GM19438 (cell line): ENCODE measurements at regions not wholly inside any gene's neighbourhood (a gene's known extent, or its start where the extent isn't known, plus 50 kb on each side); places are given as distances from the start of the nearest gene placed in this dataset.

ENCODE experiments used
- ATAC-seq: cut with Tn5 transposase; IDR thresholded peaks from one replicate; pipeline ENCODE4 v1.9.1; 2021; ENCODE audit warnings: low read depth; ENCODE audit not compliant: unreplicated experiment

GRCh38 chr3:113094337-113095221, 103.8 kb downstream of the GTPBP8 start:
- ATAC-seq, result no peak

GRCh38 chr3:113096188-113096892, 105.6 kb downstream of the GTPBP8 start:
- no peak for ATAC-seq

GRCh38 chr3:113097960-113098447, 107.2 kb downstream of the GTPBP8 start:
- no peak for ATAC-seq

- ATAC-seq, result no peak
Measured at GRCh38 chr3:113100063-113100462, 109.3 kb downstream of the GTPBP8 start.

GRCh38 chr3:113103588-113103987, 107.8 kb upstream of the BOC start:
- no peak for ATAC-seq

GRCh38 chr3:113104357-113105092, 106.8 kb upstream of the BOC start:
- ATAC-seq, result no peak

GRCh38 chr3:113105093-113105449, 106.3 kb upstream of the BOC start:
- no peak for ATAC-seq

GRCh38 chr3:113105966-113106660, 105.2 kb upstream of the BOC start:
- ATAC-seq, result no peak

GRCh38 chr3:113110267-113110666, 101.1 kb upstream of the BOC start:
- ATAC-seq, result no peak

- ATAC-seq, result no peak
Measured at GRCh38 chr3:113111011-113111707, 100.2 kb upstream of the BOC start.

- ATAC-seq, result no peak
Measured at GRCh38 chr3:113113361-113113760, 98.0 kb upstream of the BOC start.

- no peak for ATAC-seq
Measured at GRCh38 chr3:113117511-113118234, 93.7 kb upstream of the BOC start.

GRCh38 chr3:113118336-113118735, 93.0 kb upstream of the BOC start:
- ATAC-seq, result no peak

- ATAC-seq, result no peak
Measured at GRCh38 chr3:113124256-113124830, 87.0 kb upstream of the BOC start.

GRCh38 chr3:113125951-113126350, 85.4 kb upstream of the BOC start:
- no peak for ATAC-seq

GRCh38 chr3:113128386-113129015, 82.9 kb upstream of the BOC start:
- ATAC-seq, result no peak

GRCh38 chr3:113129168-113129567, 82.2 kb upstream of the BOC start:
- ATAC-seq, result no peak

GRCh38 chr3:113132571-113132996, 78.8 kb upstream of the BOC start:
- no peak for ATAC-seq
